Daoy (cell line): ENCODE measurements at regions not wholly inside any gene's neighbourhood (a gene's known extent, or its start where the extent isn't known, plus 50 kb on each side); places are given as distances from the start of the nearest gene placed in this dataset.

Experiments used
- DNase-seq: peaks from one replicate; pipeline ENCODE4 v3.0.0-alpha.2; 2015; ENCODE audit warnings: low read depth

GRCh38 chr7:1358376-1359050 lies 100.8 kb downstream of the MICALL2 start:
- no peak for DNase-seq

DNA sequence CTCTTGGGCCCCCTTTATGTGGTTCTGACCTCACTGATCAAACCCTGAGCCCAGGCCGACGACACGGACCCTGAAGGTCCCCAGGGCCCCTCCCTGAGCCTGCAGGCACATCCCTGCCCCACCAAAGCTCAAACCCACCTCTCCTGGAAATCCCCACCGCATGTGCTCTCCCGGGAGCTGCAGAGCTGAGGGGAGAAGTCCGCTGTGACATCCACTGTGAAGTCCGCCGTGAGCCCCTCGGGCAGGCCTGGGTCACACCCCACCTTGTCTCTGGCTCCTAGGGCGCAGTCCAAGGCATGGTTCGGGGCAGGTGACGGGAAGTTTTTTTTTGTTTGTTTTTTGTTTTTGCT lies 100.2 kb downstream of the MICALL2 start:
- DNase-seq, result no peak

GRCh38 chr7:1359681-1360485 lies 99.4 kb downstream of the MICALL2 start:
- no peak for DNase-seq

DNA sequence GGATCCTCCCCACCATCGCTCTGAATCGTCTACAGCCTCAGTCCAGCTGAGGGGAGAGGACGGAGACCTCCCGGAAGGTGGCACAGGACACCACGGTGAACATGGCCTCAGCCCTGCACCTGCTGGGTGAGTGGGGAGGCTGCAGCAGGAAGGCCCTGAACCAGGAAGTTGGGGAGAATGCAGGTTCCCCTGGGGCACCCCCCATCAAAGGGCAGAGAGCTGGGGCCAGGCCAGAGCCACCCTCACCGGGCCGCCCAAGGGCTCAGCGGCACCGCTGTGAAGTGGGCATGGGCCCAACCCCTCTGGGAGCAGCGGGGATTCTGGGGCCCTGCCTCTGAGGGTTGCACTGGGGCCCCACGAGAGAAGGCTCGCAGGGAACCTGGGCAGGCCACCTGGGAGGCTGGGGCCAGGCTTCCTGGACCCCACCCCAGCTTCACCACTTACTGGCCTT lies 98.7 kb downstream of the MICALL2 start:
- no peak for DNase-seq

DNA sequence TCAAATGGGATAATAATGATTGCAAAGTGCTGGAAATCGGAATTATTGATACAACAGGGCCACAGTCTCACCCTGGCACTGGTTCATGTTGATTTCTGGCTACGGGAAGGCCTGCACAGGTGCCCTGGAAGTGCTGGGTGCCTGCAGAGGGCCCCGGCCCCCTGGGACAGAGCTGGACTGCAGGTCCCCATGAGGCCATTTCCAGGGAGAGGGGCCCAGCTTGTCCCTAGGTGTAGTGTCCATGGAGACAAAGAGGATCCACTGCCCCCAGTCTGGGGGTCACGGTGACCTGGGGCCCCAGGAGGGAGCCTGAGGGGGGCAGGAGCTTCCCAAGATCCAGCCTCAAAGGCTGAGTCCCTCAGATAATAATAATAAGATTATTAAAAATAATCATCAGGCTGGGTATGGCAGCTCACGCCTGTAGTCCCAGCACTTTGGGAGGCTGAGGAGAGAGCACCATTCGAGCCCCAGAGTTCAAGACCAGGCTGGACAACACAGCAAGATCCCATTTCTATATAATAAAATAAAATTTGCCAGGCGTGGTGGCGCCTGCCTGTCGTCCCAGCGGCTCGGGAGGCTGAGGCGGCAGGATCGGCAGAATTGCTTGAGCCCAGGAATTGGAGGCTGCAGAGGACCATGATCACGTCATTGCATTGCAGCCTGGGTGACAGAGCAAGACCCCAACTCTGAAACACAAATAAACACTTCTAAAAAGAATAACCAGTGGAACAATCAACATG lies 98.1 kb downstream of the MICALL2 start:
- DNase-seq, result no peak

DNA sequence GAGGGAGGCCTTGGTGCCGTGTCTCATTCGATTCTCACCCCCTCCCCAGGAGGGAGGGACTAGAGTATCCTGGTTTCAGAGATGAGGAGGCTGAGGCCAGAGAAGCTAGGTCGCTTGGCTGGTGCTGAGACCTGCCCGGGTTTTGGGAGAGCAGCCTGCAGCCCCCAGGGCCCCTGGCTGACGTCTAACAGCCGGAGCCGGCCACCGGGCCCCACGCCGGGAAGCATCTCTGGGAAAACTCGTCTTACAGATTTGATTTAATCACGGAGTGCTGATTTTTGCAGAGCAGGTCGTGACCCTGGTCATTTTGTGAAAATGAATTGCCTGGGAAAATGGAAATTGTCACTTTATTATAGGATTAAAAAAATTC lies 97.5 kb downstream of the MICALL2 start:
- DNase-seq, result no peak

GRCh38 chr7:1362301-1362700 lies 97.0 kb downstream of the MICALL2 start:
- no peak for DNase-seq

- DNase-seq, result peak; percentile 38
These were observed 95.0 kb downstream of the MICALL2 start for GRCh38 chr7:1364068-1364905.

GRCh38 chr7:1364906-1365570 lies 94.2 kb downstream of the MICALL2 start:
- DNase-seq, result no peak

DNA sequence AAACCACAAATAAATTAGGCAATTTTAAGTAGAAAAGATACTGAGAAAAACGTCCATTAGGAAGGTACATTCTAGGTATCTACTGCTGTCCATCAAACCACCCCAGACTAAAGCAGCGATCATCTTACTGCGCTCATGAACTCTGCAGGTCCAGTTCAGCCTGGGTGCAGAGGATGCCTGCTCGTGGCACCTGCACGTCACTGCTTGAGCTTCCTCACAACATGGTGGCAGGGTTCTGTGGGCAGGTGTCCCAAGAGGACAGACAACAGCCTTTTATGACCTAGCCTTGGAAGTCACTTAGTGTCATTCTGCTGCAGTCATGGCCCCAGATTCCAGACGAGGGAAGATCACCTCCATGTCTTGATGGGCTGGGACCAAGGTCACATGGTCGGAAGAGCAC lies 93.4 kb downstream of the MICALL2 start:
- DNase-seq, result no peak

GRCh38 chr7:1366801-1367405 lies 92.4 kb downstream of the MICALL2 start:
- DNase-seq, result no peak

DNA sequence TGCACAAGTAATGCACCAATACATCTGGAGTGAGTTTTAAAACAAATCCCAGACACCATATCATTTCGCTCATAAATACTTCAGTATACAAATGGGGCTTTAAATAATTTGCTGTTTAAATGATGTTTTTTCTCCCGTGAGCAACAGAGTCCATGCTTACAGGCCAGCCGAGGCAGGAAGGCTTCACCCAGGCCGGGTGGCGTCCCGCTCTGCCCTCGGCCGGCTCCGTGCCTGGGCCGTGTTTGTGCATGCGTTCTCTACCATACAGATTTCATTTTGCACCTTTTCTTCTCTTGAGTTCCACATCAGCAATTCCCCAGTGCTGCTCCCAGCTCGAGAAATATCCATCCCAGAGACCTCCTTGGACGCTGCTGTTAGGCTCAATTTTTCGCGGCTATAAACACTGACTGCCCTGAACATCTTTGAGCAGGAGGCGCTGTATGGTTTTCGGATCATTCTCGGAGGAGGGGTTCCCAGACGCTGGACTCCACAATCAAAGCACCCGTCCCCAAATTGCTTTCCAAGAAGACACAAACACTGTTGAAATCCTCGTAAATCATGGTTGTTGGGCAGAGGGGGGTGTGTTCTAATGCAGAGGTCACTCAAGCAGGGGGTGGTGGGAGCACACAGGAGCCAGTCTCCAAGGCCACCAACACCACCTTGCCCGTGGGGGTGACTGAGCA lies 91.6 kb downstream of the MICALL2 start:
- DNase-seq, result no peak

- DNase-seq, result no peak
These were observed 91.0 kb downstream of the MICALL2 start for GRCh38 chr7:1368184-1368681.

DNA sequence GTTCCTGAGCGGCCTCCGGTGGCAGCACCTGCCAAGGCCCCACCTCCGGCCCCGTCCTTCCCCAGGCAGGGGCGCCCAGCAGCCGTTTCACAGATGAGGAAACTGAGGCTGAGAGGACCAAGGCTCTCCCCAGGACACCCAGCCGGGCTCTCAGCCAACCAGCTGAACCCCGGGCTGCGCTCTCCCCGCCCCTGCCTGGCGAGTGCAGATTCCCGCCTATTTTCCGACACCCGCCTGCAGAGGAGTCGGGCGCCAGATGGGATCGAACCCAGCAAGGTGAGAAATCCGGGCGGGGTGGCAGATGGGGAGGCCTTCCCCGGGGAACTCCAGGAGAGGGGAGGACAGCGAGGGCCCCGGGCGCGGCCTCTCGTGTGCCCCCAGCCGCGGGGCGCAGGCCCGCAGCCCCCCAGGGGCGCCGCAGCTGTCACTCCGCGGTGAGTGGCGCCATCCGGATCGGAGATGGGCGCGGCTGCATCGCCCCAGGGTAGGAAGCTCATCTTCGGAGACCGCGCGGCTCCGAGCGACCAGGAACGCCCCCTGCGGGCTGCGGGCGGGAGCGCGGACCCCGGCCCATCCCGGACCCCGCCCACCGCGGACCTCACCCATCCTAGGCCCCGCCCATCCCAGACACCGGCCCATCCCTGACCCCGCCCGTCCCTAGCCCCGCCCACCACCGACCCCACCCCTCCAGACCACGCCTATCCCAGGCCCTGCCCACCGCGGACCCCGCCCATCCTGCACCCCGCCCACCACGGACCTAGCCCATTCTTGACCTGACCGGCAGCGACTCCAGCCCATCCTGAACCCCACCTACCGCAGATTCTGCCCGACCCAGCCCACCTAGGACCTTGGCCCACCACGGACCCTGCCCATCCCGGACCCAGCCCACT lies 90.3 kb downstream of the MICALL2 start:
- peak; percentile 78 for DNase-seq

GRCh38 chr7:1369916-1370657 lies 89.2 kb downstream of the MICALL2 start:
- no peak for DNase-seq

- no peak for DNase-seq
These were observed 88.5 kb downstream of the MICALL2 start for GRCh38 chr7:1370738-1371137.

GRCh38 chr7:1372063-1372462 lies 87.2 kb downstream of the MICALL2 start:
- DNase-seq, result no peak

DNA sequence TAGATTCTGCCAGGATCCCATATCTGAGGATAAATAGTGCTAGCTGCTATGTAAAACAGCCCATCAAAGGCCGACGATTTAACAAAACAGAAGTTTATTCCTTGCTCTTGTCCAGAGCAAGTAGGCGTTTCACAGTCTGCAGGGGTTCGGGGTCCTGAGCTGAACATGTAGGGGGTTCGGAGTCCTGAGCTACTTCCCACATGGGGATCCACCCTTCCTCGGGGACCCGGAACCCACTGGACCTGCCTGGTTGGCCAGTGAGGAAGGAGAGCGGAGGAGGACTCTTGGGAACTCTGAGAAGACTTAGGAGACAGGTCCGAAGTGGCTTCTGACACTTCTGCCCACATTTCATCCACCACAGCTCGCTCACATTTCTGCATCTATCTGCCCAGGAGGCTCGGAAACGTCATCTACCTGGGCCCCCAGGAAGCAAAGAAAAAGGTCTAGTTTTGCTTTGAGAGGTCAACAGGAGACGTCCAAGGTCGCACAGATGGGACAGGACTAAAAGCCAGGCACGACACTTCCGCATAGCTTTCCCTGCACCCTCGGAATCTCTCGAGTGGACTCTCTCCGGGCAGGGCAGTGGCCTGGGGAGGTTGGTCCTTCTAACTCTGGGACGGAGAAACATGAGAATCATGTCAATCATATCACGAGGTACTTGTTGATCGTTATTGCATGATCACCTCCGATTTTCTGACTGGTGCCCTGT lies 86.4 kb downstream of the MICALL2 start:
- no peak for DNase-seq
